ENCODE measurements at regions not wholly inside any gene's neighbourhood (a gene's known extent, or its start where the extent isn't known, plus 50 kb on each side); places are given as distances from the start of the nearest gene placed in this dataset.

DNA sequence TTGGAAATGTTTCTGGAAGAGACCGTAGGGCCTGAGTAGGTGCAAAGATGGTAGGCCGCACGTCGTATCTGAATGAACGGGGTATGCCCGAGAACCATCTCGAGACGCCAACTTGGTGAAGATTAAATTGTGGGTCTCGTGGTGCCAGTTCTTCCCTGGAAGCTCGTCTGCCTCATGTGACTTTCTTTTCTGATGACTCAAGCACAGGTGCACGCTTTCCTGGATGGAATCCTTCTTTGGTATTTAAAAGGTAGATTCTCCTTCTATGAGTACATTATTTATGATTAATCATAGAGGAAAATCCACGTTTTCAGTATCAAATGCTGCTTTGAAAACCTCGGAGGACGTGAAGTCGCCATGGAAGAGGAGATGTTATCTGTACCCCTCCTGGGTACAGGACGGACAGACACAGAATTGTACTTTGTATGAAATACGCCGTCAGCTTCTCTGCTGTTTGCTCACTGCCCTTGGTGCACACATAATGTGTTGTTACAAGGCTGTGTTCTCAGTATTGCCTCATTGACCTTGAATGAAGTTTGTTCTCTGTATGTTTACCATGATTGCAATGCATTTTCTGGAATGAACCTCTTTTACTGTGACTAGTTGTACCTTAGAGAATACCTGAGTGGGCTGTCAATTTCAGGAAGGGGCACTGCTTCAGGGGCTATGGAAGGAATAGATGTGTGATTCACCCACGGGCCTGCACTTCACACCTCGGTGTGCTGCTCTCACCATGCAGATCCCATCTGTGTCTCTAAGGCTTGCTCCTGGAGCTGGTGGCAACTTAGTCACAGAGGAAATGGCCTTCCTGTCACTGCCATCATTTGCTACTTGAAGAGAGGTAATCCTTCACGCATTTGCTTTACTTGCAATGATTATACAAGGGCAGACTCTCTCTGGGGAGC lies 137.3 kb upstream of the RTL1 start (continued):
- TF ChIP-seq ATF1 (CRISPR knock-in tag; IDR thresholded peaks at IDR 0.05) = no peak
- 0 out of 2 replicates have a peak, but pooled peaks have one; percentile 54 for TF ChIP-seq ZNF772 (CRISPR knock-in tag; IDR thresholded peaks at IDR 0.05)
- TF ChIP-seq NFIC (IDR thresholded peaks at IDR 0.05; ENCODE audit: low read length) = peak; percentile 44; the same call in 1 of the 2 replicates
- TF ChIP-seq BRD4 (CRISPR knock-in tag; IDR thresholded peaks at IDR 0.05) = no peak
- TF ChIP-seq FOSL2 (CRISPR knock-in tag; IDR thresholded peaks at IDR 0.05) = peak; percentile 83
- TF ChIP-seq SRSF1 (optimal IDR thresholded peaks at IDR 0.05; ENCODE audit: low read depth, low read length) = no peak
- no peak for TF ChIP-seq RBM22 (optimal IDR thresholded peaks at IDR 0.05; ENCODE audit: low read length)
- TF ChIP-seq, protein P1, sequence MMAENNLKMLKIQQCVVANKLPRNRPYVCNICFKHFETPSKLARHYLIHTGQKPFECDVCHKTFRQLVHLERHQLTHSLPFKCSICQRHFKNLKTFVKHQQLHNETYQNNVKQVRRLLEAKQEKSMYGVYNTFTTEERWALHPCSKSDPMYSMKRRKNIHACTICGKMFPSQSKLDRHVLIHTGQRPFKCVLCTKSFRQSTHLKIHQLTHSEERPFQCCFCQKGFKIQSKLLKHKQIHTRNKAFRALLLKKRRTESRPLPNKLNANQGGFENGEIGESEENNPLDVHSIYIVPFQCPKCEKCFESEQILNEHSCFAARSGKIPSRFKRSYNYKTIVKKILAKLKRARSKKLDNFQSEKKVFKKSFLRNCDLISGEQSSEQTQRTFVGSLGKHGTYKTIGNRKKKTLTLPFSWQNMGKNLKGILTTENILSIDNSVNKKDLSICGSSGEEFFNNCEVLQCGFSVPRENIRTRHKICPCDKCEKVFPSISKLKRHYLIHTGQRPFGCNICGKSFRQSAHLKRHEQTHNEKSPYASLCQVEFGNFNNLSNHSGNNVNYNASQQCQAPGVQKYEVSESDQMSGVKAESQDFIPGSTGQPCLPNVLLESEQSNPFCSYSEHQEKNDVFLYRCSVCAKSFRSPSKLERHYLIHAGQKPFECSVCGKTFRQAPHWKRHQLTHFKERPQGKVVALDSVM (CRISPR knock-in tag; IDR thresholded peaks at IDR 0.05) = no peak
- no peak for TF ChIP-seq ZNF30 (CRISPR knock-in tag; IDR thresholded peaks at IDR 0.05)
- no peak for TF ChIP-seq ZSCAN12 (CRISPR knock-in tag; IDR thresholded peaks at IDR 0.05)
- TF ChIP-seq MTA1 (CRISPR knock-in tag; IDR thresholded peaks at IDR 0.05; ENCODE audit: borderline replicate concordance) = no peak
- no peak for TF ChIP-seq REL (CRISPR knock-in tag; conservative IDR thresholded peaks at IDR 0.05)
- TF ChIP-seq ARNTL (CRISPR knock-in tag; IDR thresholded peaks at IDR 0.05) = no peak
- TF ChIP-seq, protein P2, sequence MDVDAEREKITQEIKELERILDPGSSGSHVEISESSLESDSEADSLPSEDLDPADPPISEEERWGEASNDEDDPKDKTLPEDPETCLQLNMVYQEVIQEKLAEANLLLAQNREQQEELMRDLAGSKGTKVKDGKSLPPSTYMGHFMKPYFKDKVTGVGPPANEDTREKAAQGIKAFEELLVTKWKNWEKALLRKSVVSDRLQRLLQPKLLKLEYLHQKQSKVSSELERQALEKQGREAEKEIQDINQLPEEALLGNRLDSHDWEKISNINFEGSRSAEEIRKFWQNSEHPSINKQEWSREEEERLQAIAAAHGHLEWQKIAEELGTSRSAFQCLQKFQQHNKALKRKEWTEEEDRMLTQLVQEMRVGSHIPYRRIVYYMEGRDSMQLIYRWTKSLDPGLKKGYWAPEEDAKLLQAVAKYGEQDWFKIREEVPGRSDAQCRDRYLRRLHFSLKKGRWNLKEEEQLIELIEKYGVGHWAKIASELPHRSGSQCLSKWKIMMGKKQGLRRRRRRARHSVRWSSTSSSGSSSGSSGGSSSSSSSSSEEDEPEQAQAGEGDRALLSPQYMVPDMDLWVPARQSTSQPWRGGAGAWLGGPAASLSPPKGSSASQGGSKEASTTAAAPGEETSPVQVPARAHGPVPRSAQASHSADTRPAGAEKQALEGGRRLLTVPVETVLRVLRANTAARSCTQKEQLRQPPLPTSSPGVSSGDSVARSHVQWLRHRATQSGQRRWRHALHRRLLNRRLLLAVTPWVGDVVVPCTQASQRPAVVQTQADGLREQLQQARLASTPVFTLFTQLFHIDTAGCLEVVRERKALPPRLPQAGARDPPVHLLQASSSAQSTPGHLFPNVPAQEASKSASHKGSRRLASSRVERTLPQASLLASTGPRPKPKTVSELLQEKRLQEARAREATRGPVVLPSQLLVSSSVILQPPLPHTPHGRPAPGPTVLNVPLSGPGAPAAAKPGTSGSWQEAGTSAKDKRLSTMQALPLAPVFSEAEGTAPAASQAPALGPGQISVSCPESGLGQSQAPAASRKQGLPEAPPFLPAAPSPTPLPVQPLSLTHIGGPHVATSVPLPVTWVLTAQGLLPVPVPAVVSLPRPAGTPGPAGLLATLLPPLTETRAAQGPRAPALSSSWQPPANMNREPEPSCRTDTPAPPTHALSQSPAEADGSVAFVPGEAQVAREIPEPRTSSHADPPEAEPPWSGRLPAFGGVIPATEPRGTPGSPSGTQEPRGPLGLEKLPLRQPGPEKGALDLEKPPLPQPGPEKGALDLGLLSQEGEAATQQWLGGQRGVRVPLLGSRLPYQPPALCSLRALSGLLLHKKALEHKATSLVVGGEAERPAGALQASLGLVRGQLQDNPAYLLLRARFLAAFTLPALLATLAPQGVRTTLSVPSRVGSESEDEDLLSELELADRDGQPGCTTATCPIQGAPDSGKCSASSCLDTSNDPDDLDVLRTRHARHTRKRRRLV (CRISPR knock-in tag; IDR thresholded peaks at IDR 0.05) = no peak
- TF ChIP-seq ZNF34 (CRISPR knock-in tag; IDR thresholded peaks at IDR 0.05; ENCODE audit: borderline replicate concordance) = no peak
- TF ChIP-seq YEATS4 (CRISPR knock-in tag; IDR thresholded peaks at IDR 0.05; ENCODE audit: borderline replicate concordance) = no peak
- no peak for TF ChIP-seq PPARG (CRISPR knock-in tag; conservative IDR thresholded peaks at IDR 0.05)
- no peak for TF ChIP-seq ZNF329 (CRISPR knock-in tag; IDR thresholded peaks at IDR 0.05; ENCODE audit: low read depth)
- TF ChIP-seq, protein P3, sequence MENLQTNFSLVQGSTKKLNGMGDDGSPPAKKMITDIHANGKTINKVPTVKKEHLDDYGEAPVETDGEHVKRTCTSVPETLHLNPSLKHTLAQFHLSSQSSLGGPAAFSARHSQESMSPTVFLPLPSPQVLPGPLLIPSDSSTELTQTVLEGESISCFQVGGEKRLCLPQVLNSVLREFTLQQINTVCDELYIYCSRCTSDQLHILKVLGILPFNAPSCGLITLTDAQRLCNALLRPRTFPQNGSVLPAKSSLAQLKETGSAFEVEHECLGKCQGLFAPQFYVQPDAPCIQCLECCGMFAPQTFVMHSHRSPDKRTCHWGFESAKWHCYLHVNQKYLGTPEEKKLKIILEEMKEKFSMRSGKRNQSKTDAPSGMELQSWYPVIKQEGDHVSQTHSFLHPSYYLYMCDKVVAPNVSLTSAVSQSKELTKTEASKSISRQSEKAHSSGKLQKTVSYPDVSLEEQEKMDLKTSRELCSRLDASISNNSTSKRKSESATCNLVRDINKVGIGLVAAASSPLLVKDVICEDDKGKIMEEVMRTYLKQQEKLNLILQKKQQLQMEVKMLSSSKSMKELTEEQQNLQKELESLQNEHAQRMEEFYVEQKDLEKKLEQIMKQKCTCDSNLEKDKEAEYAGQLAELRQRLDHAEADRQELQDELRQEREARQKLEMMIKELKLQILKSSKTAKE (CRISPR knock-in tag; IDR thresholded peaks at IDR 0.05; ENCODE audit: borderline replicate concordance) = peak; percentile 49; the same call in 1 of the 2 replicates
- TF ChIP-seq ZNF367 (CRISPR knock-in tag; IDR thresholded peaks at IDR 0.05; ENCODE audit: borderline replicate concordance) = no peak
